IMR-90 (cell line): ENCODE measurements at regions not wholly inside any gene's neighbourhood (a gene's known extent, or its start where the extent isn't known, plus 50 kb on each side); places are given as distances from the start of the nearest gene placed in this dataset.

Source experiments
- ATAC-seq: fragments of 200-7000 bp; cut with Tn5 transposase; 2 replicates; pipeline ENCODE4 v1.9.1; 2020; ENCODE audit warnings: low read depth, mild to moderate bottlenecking, moderate library complexity
- BruUV-seq: library from RNA; stranded (reverse); fragments of 400-500 nt; replicated peaks from 2 replicates; lab custom pipeline; 2021; lab: Mats Ljungman, UMichigan
- CTCF ChIA-PET: fragments of 300-600 bp; formaldehyde crosslinking; extraction: SDS; loops from one replicate; lab custom pipeline; 2021; ENCODE audit warnings: antibody characterized with exemption; lab: Yijun Ruan, JAX
- POLR2A ChIA-PET: fragments of 300-600 bp; sonication (Branson Sonifier 250); formaldehyde crosslinking; loops from one replicate; lab custom pipeline; 2022; ENCODE audit warnings: antibody characterized with exemption; ENCODE audit not compliant: unreplicated experiment; lab: Charles Lee
- DNase-seq: peaks from one replicate; pipeline ENCODE4 v3.0.0; 2013
- H2AFZ ChIP-seq: replicated peaks from 2 replicates; pipeline ENCODE3; 2013; ENCODE audit warnings: low read length, mild to moderate bottlenecking; ENCODE audit not compliant: poor library complexity
- H2AK5ac ChIP-seq: 2 replicates; pipeline ENCODE4 v1.6.1; 2013; ENCODE audit warnings: low read depth, low read length, inconsistent platforms
- H2AK9ac ChIP-seq: replicated peaks from 2 replicates; pipeline ENCODE3; 2013; ENCODE audit warnings: mild to moderate bottlenecking, low read depth, low read length, moderate library complexity; ENCODE audit not compliant: poor library complexity
- H2BK120ac ChIP-seq: 2 replicates; pipeline ENCODE4 v1.6.1; 2013; ENCODE audit warnings: low read depth, low read length, inconsistent platforms
- H2BK15ac ChIP-seq: 3 replicates; pipeline ENCODE4 v1.6.1; 2013; ENCODE audit warnings: low read depth, low read length, inconsistent platforms
- H2BK20ac ChIP-seq: 2 replicates; pipeline ENCODE4 v1.6.1; 2013; ENCODE audit warnings: low read depth, mild to moderate bottlenecking, inconsistent platforms, low read length, moderate library complexity
- H2BK5ac ChIP-seq: 2 replicates; pipeline ENCODE4 v1.6.1; 2013; ENCODE audit warnings: mild to moderate bottlenecking, low read depth, low read length, inconsistent platforms; ENCODE audit not compliant: poor library complexity, severe bottlenecking
- H3K14ac ChIP-seq: replicated peaks from 2 replicates; pipeline ENCODE4 v1.6.1; 2013; ENCODE audit warnings: low read depth, low read length, inconsistent platforms
- H3K18ac ChIP-seq: 2 replicates; pipeline ENCODE4 v1.6.1; 2013; ENCODE audit warnings: low read depth, low read length, control low read depth
- H3K23ac ChIP-seq: 2 replicates; pipeline ENCODE4 v1.6.1; 2013; ENCODE audit warnings: low read depth, low read length, inconsistent platforms
- H3K27ac ChIP-seq: 2 replicates; pipeline ENCODE4 v1.5.1; 2013; ENCODE audit warnings: mild to moderate bottlenecking, control low read depth, low read length; ENCODE audit not compliant: insufficient read depth
- H3K27me3 ChIP-seq: 2 replicates; pipeline ENCODE4 v1.6.1; 2013; ENCODE audit warnings: low read length; ENCODE audit not compliant: control insufficient read depth, insufficient read depth
- H3K36me3 ChIP-seq: 2 replicates; pipeline ENCODE4 v1.6.1; 2013; ENCODE audit warnings: low read length, mixed read lengths; ENCODE audit not compliant: control insufficient read depth, insufficient read depth
- H3K4ac ChIP-seq: 2 replicates; pipeline ENCODE4 v1.6.1; 2013; ENCODE audit warnings: low read depth, low read length, inconsistent platforms
- H3K4me1 ChIP-seq: 2 replicates; pipeline ENCODE4 v1.6.1; 2013; ENCODE audit warnings: low read length, mixed read lengths; ENCODE audit not compliant: control insufficient read depth, insufficient read depth
- H3K4me2 ChIP-seq: 2 replicates; pipeline ENCODE4 v1.6.1; 2013; ENCODE audit warnings: low read depth, mild to moderate bottlenecking, control low read depth, low read length, moderate library complexity
- H3K4me3 ChIP-seq: 2 replicates; pipeline ENCODE4 v1.5.1; 2013; ENCODE audit warnings: low read depth, mild to moderate bottlenecking, control low read depth, low read length, moderate library complexity; ENCODE audit not compliant: insufficient read depth
- H3K56ac ChIP-seq: 2 replicates; pipeline ENCODE4 v1.6.1; 2013; ENCODE audit warnings: low read length, inconsistent platforms; ENCODE audit not compliant: insufficient read depth; ENCODE audit errors: extremely low read depth
- H3K79me1 ChIP-seq, 2 experiments: 2 replicates each; pipeline ENCODE4 v1.6.1; 2013; ENCODE audit warnings: low read length in 2 of 2, inconsistent platforms in 1 of 2, low read depth in 1 of 2
- H3K9ac ChIP-seq: 2 replicates; pipeline ENCODE4 v1.6.1; 2013; ENCODE audit warnings: low read depth, low read length, control low read depth
- H3K9me1 ChIP-seq: 2 replicates; pipeline ENCODE4 v1.6.1; 2013; ENCODE audit warnings: low read length, inconsistent platforms; ENCODE audit not compliant: insufficient read depth
- H3K9me3 ChIP-seq: 2 replicates; pipeline ENCODE4 v1.6.1; 2013; ENCODE audit warnings: low read length; ENCODE audit not compliant: control insufficient read depth, insufficient read depth
- H4K20me1 ChIP-seq: 2 replicates; pipeline ENCODE4 v1.6.1; 2013; ENCODE audit warnings: low read length, inconsistent platforms; ENCODE audit not compliant: insufficient read depth
- H4K5ac ChIP-seq: 2 replicates; pipeline ENCODE4 v1.6.1; 2013; ENCODE audit warnings: mild to moderate bottlenecking, low read depth, low read length, control low read depth
- H4K8ac ChIP-seq, 2 experiments: 2 replicates each; pipeline ENCODE4 v1.6.1; 2013; ENCODE audit warnings: low read depth in 2 of 2, low read length in 2 of 2, control low read depth in 1 of 2, inconsistent platforms in 1 of 2
- H4K91ac ChIP-seq: 2 replicates; pipeline ENCODE4 v1.6.1; 2013; ENCODE audit warnings: low read depth, low read length, inconsistent platforms; ENCODE audit not compliant: insufficient read depth
- CEBPB ChIP-seq: IDR thresholded peaks from 2 replicates; pipeline ENCODE4 v1.6.1; 2012; ENCODE audit warnings: low read depth, low read length, improper control_type of control experiment
- CHD1 ChIP-seq: IDR thresholded peaks from 2 replicates; pipeline ENCODE4 v1.6.1; 2012; ENCODE audit warnings: low read depth, low read length, improper control_type of control experiment
- MAZ ChIP-seq: IDR thresholded peaks from 2 replicates; pipeline ENCODE4 v1.6.1; 2012; ENCODE audit warnings: low read depth, mild to moderate bottlenecking, low read length, improper control_type of control experiment, moderate library complexity, borderline replicate concordance
- MXI1 ChIP-seq: IDR thresholded peaks from 2 replicates; pipeline ENCODE4 v1.6.1; 2012; ENCODE audit warnings: low read depth, mild to moderate bottlenecking, low read length, moderate library complexity, borderline replicate concordance
- NFE2L2 ChIP-seq: fragments of 150-350 bp; IDR thresholded peaks from 2 replicates; pipeline ENCODE4 v1.6.1; 2016; ENCODE audit warnings: low read depth, mild to moderate bottlenecking, low read length
- POLR2A ChIP-seq: IDR thresholded peaks from 2 replicates; pipeline ENCODE4 v1.6.1; 2012; ENCODE audit warnings: mild to moderate bottlenecking, low read depth, low read length
- RAD21 ChIP-seq: IDR thresholded peaks from 2 replicates; pipeline ENCODE4 v1.6.1; 2012; ENCODE audit warnings: low read length, improper control_type of control experiment
- RCOR1 ChIP-seq: IDR thresholded peaks from 2 replicates; pipeline ENCODE4 v1.6.1; 2012; ENCODE audit warnings: mild to moderate bottlenecking, low read length, improper control_type of control experiment; ENCODE audit not compliant: insufficient replicate concordance
- RFX5 ChIP-seq: IDR thresholded peaks from 2 replicates; pipeline ENCODE4 v1.8.0; 2012; ENCODE audit warnings: low read depth, mild to moderate bottlenecking, low read length, moderate library complexity
- SMC3 ChIP-seq: fragments of 150-350 bp; IDR thresholded peaks from 2 replicates; pipeline ENCODE4 v1.6.1; 2016; ENCODE audit warnings: low read depth, mild to moderate bottlenecking, antibody characterized with exemption, low read length, moderate library complexity
- whole genome bisulfite sequencing, 2 experiments: methylation state at CpG; one replicate each; pipeline versions ENCODE4 v1.1.5 to v1.1.7; 2013; ENCODE audit warnings: missing lambda C conversion rate in 2 of 2; ENCODE audit not compliant: insufficient read length in 1 of 2; ENCODE audit errors: extremely low coverage in 2 of 2; 5-methylcytosine and 5-hydroxymethylcytosine counted together
- dilution Hi-C: fragments of 300-500 bp; cut with HindIII; formaldehyde crosslinking; loops from one replicate; pipeline ENCODE4 v1.14.3; 2018; ENCODE audit warnings: low sequenced_read_pairs; ENCODE audit not compliant: unreplicated experiment
- in situ Hi-C: fragments of 300-500 bp; cut with MboI; formaldehyde crosslinking; loops from 3 replicates; pipeline ENCODE4 v1.14.3; 2019; ENCODE audit warnings: low sequenced_read_pairs, inconsistent platforms, mixed read lengths
- intact Hi-C: fragments of 100-400 bp; cut with micrococcal nuclease; formaldehyde crosslinking; loops from 2 replicates; pipeline ENCODE4 v1.10.0; 2022
- TF ChIP-seq, protein P1 (sequence below): conservative IDR thresholded peaks from 2 replicates; pipeline ENCODE4 v1.5.1; 2012; ENCODE audit warnings: mild to moderate bottlenecking, low read depth, low read length, improper control_type of control experiment
- TF ChIP-seq, protein P2 (sequence below): fragments of 150-350 bp; IDR thresholded peaks from 2 replicates; pipeline ENCODE4 v1.6.1; 2016; ENCODE audit warnings: low read depth, mild to moderate bottlenecking, low read length, moderate library complexity, borderline replicate concordance

DNA sequence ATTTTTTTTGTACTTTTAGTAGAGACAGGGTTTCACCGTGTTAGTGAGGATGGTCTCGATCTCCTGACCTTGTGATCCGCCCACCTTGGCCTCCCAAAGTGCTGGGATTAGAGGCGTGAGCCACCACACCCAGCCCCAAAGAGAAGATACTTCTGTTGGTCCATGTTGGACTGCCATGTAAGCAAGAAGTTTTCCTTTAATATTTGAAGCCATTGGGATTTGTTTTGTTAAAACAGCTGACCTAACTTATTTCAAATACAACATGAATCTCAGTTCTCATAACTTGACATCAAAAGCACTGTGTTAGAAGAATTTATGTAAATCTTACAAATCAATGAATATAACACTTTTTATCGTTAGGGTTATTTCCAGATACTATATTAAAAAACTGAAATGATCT is 302.4 kb downstream of the SDHAF3 start:
- dilution Hi-C loops (no loop called here), in situ Hi-C loops (no loop called here), intact Hi-C loops (no loop called here)
- no CpG with 5 or more reads among the region's 5 CpGs for WGBS, 2 experiments
- no peak overlapping the region for H3K18ac ChIP-seq
- ATAC-seq (no peak), DNase-seq (no peak)
- H2BK20ac ChIP-seq, result no peak overlapping the region
- H2AFZ ChIP-seq, result no peak overlapping the region
- no peak overlapping the region for H3K14ac ChIP-seq
- no TSS peak for BruUV-seq
- no peak overlapping the region for H4K8ac ChIP-seq
- no peak overlapping the region for H3K4ac ChIP-seq
- no peaks in the 10 kb centered on the region for H4K20me1 ChIP-seq
- no peak overlapping the region for H2AK9ac ChIP-seq
- ChIA-PET POLR2A (no interaction called here), CTCF (no interaction called here)
- H2BK15ac ChIP-seq, result no peak overlapping the region
- H2BK120ac ChIP-seq, result no peak overlapping the region
- peaks cover 9% of the 10 kb centered on the region for H3K9me3 ChIP-seq
- H3K9me1 ChIP-seq, result no peaks in the 10 kb centered on the region
- no peak overlapping the region for H4K91ac ChIP-seq
- H3K9ac ChIP-seq, result no peak overlapping the region
- no peak overlapping the region for H3K4me3 ChIP-seq
- H2AK5ac ChIP-seq, result no peak overlapping the region
- no peaks in the 10 kb centered on the region for H3K27me3 ChIP-seq
- H4K5ac ChIP-seq, result no peak overlapping the region
- H3K27ac ChIP-seq, result no peak overlapping the region
- H3K23ac ChIP-seq, result no peak overlapping the region
- no peak for TF ChIP-seq MAZ
- TF ChIP-seq CHD1, result no peak
- TF ChIP-seq RAD21, result no peak
- no peak for TF ChIP-seq RCOR1
- TF ChIP-seq MXI1, result no peak
- TF ChIP-seq RFX5, result no peak
- TF ChIP-seq SMC3, result no peak
- no peak for TF ChIP-seq NFE2L2
- TF ChIP-seq, protein P1, sequence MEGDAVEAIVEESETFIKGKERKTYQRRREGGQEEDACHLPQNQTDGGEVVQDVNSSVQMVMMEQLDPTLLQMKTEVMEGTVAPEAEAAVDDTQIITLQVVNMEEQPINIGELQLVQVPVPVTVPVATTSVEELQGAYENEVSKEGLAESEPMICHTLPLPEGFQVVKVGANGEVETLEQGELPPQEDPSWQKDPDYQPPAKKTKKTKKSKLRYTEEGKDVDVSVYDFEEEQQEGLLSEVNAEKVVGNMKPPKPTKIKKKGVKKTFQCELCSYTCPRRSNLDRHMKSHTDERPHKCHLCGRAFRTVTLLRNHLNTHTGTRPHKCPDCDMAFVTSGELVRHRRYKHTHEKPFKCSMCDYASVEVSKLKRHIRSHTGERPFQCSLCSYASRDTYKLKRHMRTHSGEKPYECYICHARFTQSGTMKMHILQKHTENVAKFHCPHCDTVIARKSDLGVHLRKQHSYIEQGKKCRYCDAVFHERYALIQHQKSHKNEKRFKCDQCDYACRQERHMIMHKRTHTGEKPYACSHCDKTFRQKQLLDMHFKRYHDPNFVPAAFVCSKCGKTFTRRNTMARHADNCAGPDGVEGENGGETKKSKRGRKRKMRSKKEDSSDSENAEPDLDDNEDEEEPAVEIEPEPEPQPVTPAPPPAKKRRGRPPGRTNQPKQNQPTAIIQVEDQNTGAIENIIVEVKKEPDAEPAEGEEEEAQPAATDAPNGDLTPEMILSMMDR, result no peak
- TF ChIP-seq POLR2A, result no peak
- TF ChIP-seq, protein P2, sequence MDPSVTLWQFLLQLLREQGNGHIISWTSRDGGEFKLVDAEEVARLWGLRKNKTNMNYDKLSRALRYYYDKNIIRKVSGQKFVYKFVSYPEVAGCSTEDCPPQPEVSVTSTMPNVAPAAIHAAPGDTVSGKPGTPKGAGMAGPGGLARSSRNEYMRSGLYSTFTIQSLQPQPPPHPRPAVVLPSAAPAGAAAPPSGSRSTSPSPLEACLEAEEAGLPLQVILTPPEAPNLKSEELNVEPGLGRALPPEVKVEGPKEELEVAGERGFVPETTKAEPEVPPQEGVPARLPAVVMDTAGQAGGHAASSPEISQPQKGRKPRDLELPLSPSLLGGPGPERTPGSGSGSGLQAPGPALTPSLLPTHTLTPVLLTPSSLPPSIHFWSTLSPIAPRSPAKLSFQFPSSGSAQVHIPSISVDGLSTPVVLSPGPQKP, result no peak
- TF ChIP-seq CEBPB, result no peak
- no peaks in the 10 kb centered on the region for H3K79me1 ChIP-seq
- H3K4me2 ChIP-seq, result no peak overlapping the region
- H3K4me1 ChIP-seq, result no peaks in the 10 kb centered on the region
- H3K56ac ChIP-seq, result no peak overlapping the region
- H2BK5ac ChIP-seq, result no peak overlapping the region
- no peaks in the 10 kb centered on the region for H3K36me3 ChIP-seq
